ENCODE measurements at regions not wholly inside any gene's neighbourhood (a gene's known extent, or its start where the extent isn't known, plus 50 kb on each side); places are given as distances from the start of the nearest gene placed in this dataset.

DNA sequence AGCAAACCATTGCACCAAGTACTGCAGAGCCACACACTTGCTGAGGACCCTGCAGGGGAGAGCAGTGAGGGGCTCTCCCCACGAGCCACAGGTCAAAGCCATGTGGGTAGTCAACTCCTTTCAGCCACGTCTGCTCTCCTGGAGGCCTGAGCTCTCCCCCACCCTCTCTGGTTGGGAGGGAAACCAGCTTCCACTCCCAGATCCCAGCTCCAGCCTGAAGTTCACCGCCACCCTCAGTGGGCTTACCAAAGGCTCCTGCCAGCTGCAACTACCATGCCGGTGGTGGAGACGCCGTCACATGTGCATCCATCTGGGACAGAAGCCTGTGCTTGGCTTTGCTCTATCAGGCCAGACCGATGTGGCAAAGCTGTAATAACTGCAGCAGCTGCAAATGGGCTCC, 521.5 kb upstream of the RAB6C start:
- TF ChIP-seq, protein P1, sequence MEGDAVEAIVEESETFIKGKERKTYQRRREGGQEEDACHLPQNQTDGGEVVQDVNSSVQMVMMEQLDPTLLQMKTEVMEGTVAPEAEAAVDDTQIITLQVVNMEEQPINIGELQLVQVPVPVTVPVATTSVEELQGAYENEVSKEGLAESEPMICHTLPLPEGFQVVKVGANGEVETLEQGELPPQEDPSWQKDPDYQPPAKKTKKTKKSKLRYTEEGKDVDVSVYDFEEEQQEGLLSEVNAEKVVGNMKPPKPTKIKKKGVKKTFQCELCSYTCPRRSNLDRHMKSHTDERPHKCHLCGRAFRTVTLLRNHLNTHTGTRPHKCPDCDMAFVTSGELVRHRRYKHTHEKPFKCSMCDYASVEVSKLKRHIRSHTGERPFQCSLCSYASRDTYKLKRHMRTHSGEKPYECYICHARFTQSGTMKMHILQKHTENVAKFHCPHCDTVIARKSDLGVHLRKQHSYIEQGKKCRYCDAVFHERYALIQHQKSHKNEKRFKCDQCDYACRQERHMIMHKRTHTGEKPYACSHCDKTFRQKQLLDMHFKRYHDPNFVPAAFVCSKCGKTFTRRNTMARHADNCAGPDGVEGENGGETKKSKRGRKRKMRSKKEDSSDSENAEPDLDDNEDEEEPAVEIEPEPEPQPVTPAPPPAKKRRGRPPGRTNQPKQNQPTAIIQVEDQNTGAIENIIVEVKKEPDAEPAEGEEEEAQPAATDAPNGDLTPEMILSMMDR (IDR thresholded peaks at IDR 0.05) = no peak
- no peak for TF ChIP-seq POLR2A (IDR thresholded peaks at IDR 0.05)

Measured in testis (tissue), 2 donors.